Right atrium auricular region (tissue), 2 donors: ENCODE measurements at regions not wholly inside any gene's neighbourhood (a gene's known extent, or its start where the extent isn't known, plus 50 kb on each side); places are given as distances from the start of the nearest gene placed in this dataset.
"Not testable (repeated sequence)": the region's sequence is repeated elsewhere in the genome, so short reads cannot be mapped to it uniquely, and the experiment has no call there.

ENCODE experiments used
- DNase-seq: peaks from one replicate; pipeline ENCODE4 v3.0.0-alpha.2; 2019; ENCODE audit warnings: low spot score
- H3K27ac ChIP-seq, 2 donors: fragments of 200-600 bp; sonication (generic); 1 replicate in 1 of 2; 2 replicates in 1 of 2; pipeline ENCODE4 v1.5.1; 2016 to 2019
- H3K27me3 ChIP-seq, 2 donors: fragments of 200-600 bp; sonication (generic); one replicate each; pipeline versions ENCODE4 v1.5.1 to v1.6.0; 2017 to 2019
- H3K36me3 ChIP-seq: fragments of 200-600 bp; sonication (generic); one replicate; pipeline ENCODE4 v1.5.1; 2016
- H3K4me1 ChIP-seq, 2 donors: fragments of 200-600 bp; sonication (generic); one replicate each; pipeline versions ENCODE4 v1.5.1 to v1.6.0; 2017 to 2019
- H3K4me3 ChIP-seq, 2 donors: fragments of 200-600 bp; sonication (generic); 1 replicate in 1 of 2; 2 replicates in 1 of 2; pipeline ENCODE4 v1.5.1; 2017 to 2019; ENCODE audit warnings: mild to moderate bottlenecking in 1 of 2, moderate library complexity in 1 of 2
- H3K9me3 ChIP-seq, 2 donors: fragments of 200-600 bp; sonication (generic); one replicate each; pipeline ENCODE4 v1.5.1; 2019
- CTCF ChIP-seq, 2 donors: fragments of 200-600 bp; sonication (generic); IDR thresholded peaks; one replicate each; pipeline ENCODE4 v1.5.1; 2019; ENCODE audit warnings: antibody characterized with exemption in 2 of 2

GRCh38 chr15:81056304-81056703 lies 55.6 kb downstream of the TLNRD1 start:
- H3K27ac ChIP-seq, result no peak overlapping the region
- no peak overlapping the region for H3K4me3 ChIP-seq
- no peaks in the 10 kb centered on the region for H3K27me3 ChIP-seq
- no peak for TF ChIP-seq CTCF (IDR thresholded peaks at IDR 0.05)
- H3K36me3 ChIP-seq, result no peaks in the 10 kb centered on the region
- H3K9me3 ChIP-seq, result peaks cover 0 to 14% of the 10 kb centered on the region in 2 donors
- DNase-seq, result no peak
- no peaks in the 10 kb centered on the region for H3K4me1 ChIP-seq

GRCh38 chr15:81060470-81060869 lies 59.7 kb downstream of the TLNRD1 start:
- peaks cover 0 to 14% of the 10 kb centered on the region in 2 donors for H3K9me3 ChIP-seq
- H3K36me3 ChIP-seq, result no peaks in the 10 kb centered on the region
- H3K4me3 ChIP-seq, result no peak overlapping the region
- no peak overlapping the region for H3K27ac ChIP-seq
- H3K27me3 ChIP-seq, result no peaks in the 10 kb centered on the region
- DNase-seq, result no peak
- no peaks in the 10 kb centered on the region for H3K4me1 ChIP-seq
- no peak for TF ChIP-seq CTCF (IDR thresholded peaks at IDR 0.05)

GRCh38 chr15:81060907-81061306 lies 60.2 kb downstream of the TLNRD1 start:
- Histone ChIP-seq H3K27ac (no peak overlapping the region), H3K36me3 (no peaks in the 10 kb centered on the region), H3K9me3 (peaks cover 0 to 14% of the 10 kb centered on the region in 2 donors), H3K4me3 (no peak overlapping the region), H3K4me1 (no peaks in the 10 kb centered on the region), H3K27me3 (no peaks in the 10 kb centered on the region)
- no peak for DNase-seq
- no peak for TF ChIP-seq CTCF (IDR thresholded peaks at IDR 0.05)

GRCh38 chr15:81061490-81062253 lies 60.9 kb downstream of the TLNRD1 start:
- no peaks in the 10 kb centered on the region for H3K27me3 ChIP-seq
- no peak overlapping the region for H3K4me3 ChIP-seq
- peaks cover 0 to 14% of the 10 kb centered on the region in 2 donors for H3K9me3 ChIP-seq
- H3K36me3 ChIP-seq, result no peaks in the 10 kb centered on the region
- no peaks in the 10 kb centered on the region for H3K4me1 ChIP-seq
- no peak for TF ChIP-seq CTCF (IDR thresholded peaks at IDR 0.05)
- H3K27ac ChIP-seq, result no peak overlapping the region
- DNase-seq, result no peak

GRCh38 chr15:81062937-81063336 lies 62.2 kb downstream of the TLNRD1 start:
- H3K36me3 ChIP-seq, result no peaks in the 10 kb centered on the region
- H3K9me3 ChIP-seq, result peaks cover 0 to 6% of the 10 kb centered on the region in 2 donors
- no peak for DNase-seq
- no peaks in the 10 kb centered on the region for H3K4me1 ChIP-seq
- no peaks in the 10 kb centered on the region for H3K27me3 ChIP-seq
- no peak overlapping the region for H3K4me3 ChIP-seq
- TF ChIP-seq CTCF (IDR thresholded peaks at IDR 0.05), result no peak
- no peak overlapping the region for H3K27ac ChIP-seq

GRCh38 chr15:81064253-81064652 lies 63.5 kb downstream of the TLNRD1 start:
- Histone ChIP-seq H3K4me3 (no peak overlapping the region), H3K9me3 (no peaks in the 10 kb centered on the region), H3K4me1 (no peaks in the 10 kb centered on the region), H3K36me3 (no peaks in the 10 kb centered on the region), H3K27ac (no peak overlapping the region), H3K27me3 (no peaks in the 10 kb centered on the region)
- DNase-seq, result no peak
- no peak for TF ChIP-seq CTCF (IDR thresholded peaks at IDR 0.05)

- not testable (repeated sequence) for DNase-seq, H3K27ac ChIP-seq, H3K36me3 ChIP-seq, H3K9me3 ChIP-seq, H3K4me3 ChIP-seq, H3K27me3 ChIP-seq, H3K4me1 ChIP-seq
These were observed 66.5 kb upstream of the CFAP161 start for GRCh38 chr15:81067567-81067966.
